ENCODE measurements at regions not wholly inside any gene's neighbourhood (a gene's known extent, or its start where the extent isn't known, plus 50 kb on each side); places are given as distances from the start of the nearest gene placed in this dataset.

DNA sequence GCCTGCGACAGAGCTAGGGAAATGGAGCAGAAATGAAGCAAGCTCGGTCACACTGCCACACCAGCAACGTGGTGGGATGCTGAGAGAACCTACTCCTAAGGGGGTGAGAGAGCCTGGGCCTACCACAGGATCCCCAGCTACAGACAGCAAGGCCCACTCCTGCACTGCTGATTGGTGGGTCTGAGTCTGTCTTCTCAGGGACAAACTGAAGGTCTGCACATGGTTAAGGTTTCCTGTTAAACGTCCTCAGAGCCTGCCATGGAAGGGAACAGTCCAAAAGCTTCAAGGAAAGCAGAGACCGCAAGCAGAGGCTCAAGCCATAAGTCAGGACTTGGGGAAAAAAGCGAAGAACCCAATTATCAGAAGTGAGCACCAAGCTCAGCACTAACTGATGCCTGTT, 53.5 kb upstream of the MED4 start:
- intact Hi-C loops (cut with micrococcal nuclease): no loop called here

More for the DNA sequence above, 53.5 kb upstream of the MED4 start:
- H3K23ac ChIP-seq (ENCODE audit: low read depth, low read length): no peak overlapping the region
- ChIA-PET CTCF (no interaction called here), POLR2A (ENCODE audit: unreplicated experiment) (no interaction called here)
- H4K8ac ChIP-seq (ENCODE audit: low read depth in 2 of 2, low read length in 2 of 2): no peak overlapping the region
- WGBS, 2 experiments (ENCODE audit: extremely low coverage in 2 of 2, insufficient read length in 1 of 2): 51% methylated on average over 3 of the region's 6 CpGs; no CpG with 5 or more reads in 1 of the 2 experiments
- H2BK120ac ChIP-seq (ENCODE audit: low read depth, low read length): no peak overlapping the region
- no peak overlapping the region for H4K5ac ChIP-seq (ENCODE audit: low read depth, low read length)
- TF ChIP-seq USF2 (IDR thresholded peaks at IDR 0.05; ENCODE audit: low read depth, low read length) (no peak), RFX5 (IDR thresholded peaks at IDR 0.05; ENCODE audit: low read depth, low read length) (no peak), MAZ (IDR thresholded peaks at IDR 0.05; ENCODE audit: borderline replicate concordance, low read depth, low read length) (no peak), CHD1 (IDR thresholded peaks at IDR 0.05; ENCODE audit: low read depth, low read length) (no peak), FOS (IDR thresholded peaks at IDR 0.05; ENCODE audit: low read depth, low read length) (no peak), CEBPB (IDR thresholded peaks at IDR 0.05; ENCODE audit: low read depth, low read length) (no peak), BHLHE40 (IDR thresholded peaks at IDR 0.05; ENCODE audit: low read depth, low read length) (no peak), RAD21 (IDR thresholded peaks at IDR 0.05; ENCODE audit: low read length) (no peak), CTCF (conservative IDR thresholded peaks at IDR 0.05; ENCODE audit: low read depth, low read length) (no peak)
- in situ Hi-C loops (cut with MboI; ENCODE audit: low sequenced_read_pairs): no loop called here
- no peaks in the 10 kb centered on the region for H3K27me3 ChIP-seq (ENCODE audit: control insufficient read depth, insufficient read depth, low read length)
- DNase-seq (no peak), ATAC-seq (ENCODE audit: low read depth) (no peak)
- H4K20me1 ChIP-seq (ENCODE audit: insufficient read depth, low read length): no peaks in the 10 kb centered on the region
- no peak overlapping the region for H2AK5ac ChIP-seq (ENCODE audit: low read depth, low read length)
- no peak overlapping the region for H3K9ac ChIP-seq (ENCODE audit: low read depth, low read length)
- no peak overlapping the region for H2BK20ac ChIP-seq (ENCODE audit: low read depth, low read length)
- no peaks in the 10 kb centered on the region for H3K79me1 ChIP-seq (ENCODE audit: low read depth in 1 of 2, low read length in 2 of 2)
- no peak overlapping the region for H3K4me3 ChIP-seq (ENCODE audit: insufficient read depth, low read depth, low read length)
- no peak overlapping the region for H2AK9ac ChIP-seq (replicated peaks; ENCODE audit: low read depth, low read length, poor library complexity)
- H3K9me1 ChIP-seq (ENCODE audit: insufficient read depth, low read length): no peaks in the 10 kb centered on the region; the same call in 1 of the 2 replicates
- H3K4ac ChIP-seq (ENCODE audit: low read depth, low read length): no peak overlapping the region
- dilution Hi-C loops (cut with HindIII; ENCODE audit: low sequenced_read_pairs, unreplicated experiment): no loop called here
- no peaks in the 10 kb centered on the region for H3K36me3 ChIP-seq (ENCODE audit: control insufficient read depth, insufficient read depth, low read length)
- H3K4me1 ChIP-seq (ENCODE audit: control insufficient read depth, insufficient read depth, low read length): no peaks in the 10 kb centered on the region
- no peak overlapping the region for H3K27ac ChIP-seq (ENCODE audit: insufficient read depth, low read length)
- H3K56ac ChIP-seq (ENCODE audit: extremely low read depth, insufficient read depth, low read length): no peak overlapping the region
- no peak overlapping the region for H2AFZ ChIP-seq (replicated peaks; ENCODE audit: low read length, poor library complexity)
- no peak overlapping the region for H4K91ac ChIP-seq (ENCODE audit: insufficient read depth, low read depth, low read length)
- no peak overlapping the region for H2BK15ac ChIP-seq (ENCODE audit: low read depth, low read length)
- BruUV-seq (replicated peaks): no TSS peak
- H3K18ac ChIP-seq (ENCODE audit: low read depth, low read length): no peak overlapping the region
- H3K9me3 ChIP-seq (ENCODE audit: control insufficient read depth, insufficient read depth, low read length): peaks cover 2% of the 10 kb centered on the region; the same call in 1 of the 2 replicates
- H3K4me2 ChIP-seq (ENCODE audit: low read depth, low read length): no peak overlapping the region
- H2BK5ac ChIP-seq (ENCODE audit: low read depth, low read length, poor library complexity, severe bottlenecking): no peak overlapping the region
- H3K14ac ChIP-seq (replicated peaks; ENCODE audit: low read depth, low read length): no peak overlapping the region

Measured in IMR-90 (cell line).